HG03280 (cell line): ENCODE measurements at regions not wholly inside any gene's neighbourhood (a gene's known extent, or its start where the extent isn't known, plus 50 kb on each side); places are given as distances from the start of the nearest gene placed in this dataset.

Source experiments
- ATAC-seq: cut with Tn5 transposase; IDR thresholded peaks from one replicate; pipeline ENCODE4 v1.9.1; 2021; ENCODE audit warnings: mild to moderate bottlenecking, moderate library complexity; ENCODE audit not compliant: unreplicated experiment

DNA sequence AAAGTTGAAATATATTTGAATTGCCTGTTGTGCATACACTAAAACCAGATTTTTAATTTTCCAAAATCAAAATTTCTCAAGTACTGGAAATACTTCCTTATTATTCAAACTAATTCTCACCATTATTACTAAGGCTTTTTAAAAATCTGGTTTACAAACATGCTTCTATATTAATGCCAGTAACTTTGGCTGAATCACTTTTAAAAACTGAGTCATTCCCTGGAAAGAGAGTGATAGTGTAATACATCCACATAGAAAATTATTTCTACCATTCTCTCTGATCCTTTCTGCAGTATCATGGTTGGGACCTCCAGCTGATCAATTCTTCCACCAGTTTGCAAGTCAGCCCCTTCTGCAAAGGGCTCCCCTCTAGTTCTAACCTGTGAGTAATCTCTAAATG lies 165.3 kb upstream of the FAM241A start:
- no peak for ATAC-seq

DNA sequence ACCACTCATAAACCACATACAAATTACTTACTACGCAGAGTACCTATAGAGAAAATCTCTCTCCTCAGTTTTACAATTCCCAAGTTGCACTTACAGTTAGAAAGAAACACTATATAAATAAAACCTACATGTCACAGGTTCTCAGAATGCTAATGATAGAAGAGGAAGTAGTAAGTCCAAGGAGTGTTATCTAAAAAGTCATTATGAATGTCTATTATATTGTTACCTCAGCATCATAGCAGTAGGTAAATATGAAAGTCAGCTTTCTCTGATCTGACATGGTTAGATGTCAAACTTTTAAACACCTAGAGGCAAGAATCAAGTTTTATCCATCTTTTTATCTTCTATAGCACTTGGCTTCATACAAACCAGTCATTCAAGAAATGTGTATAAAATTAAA lies 163.2 kb upstream of the FAM241A start:
- no peak for ATAC-seq

GRCh38 chr4:111984169-111984819 lies 161.0 kb upstream of the FAM241A start:
- no peak for ATAC-seq

GRCh38 chr4:111985426-111985825 lies 159.8 kb upstream of the FAM241A start:
- ATAC-seq = no peak

DNA sequence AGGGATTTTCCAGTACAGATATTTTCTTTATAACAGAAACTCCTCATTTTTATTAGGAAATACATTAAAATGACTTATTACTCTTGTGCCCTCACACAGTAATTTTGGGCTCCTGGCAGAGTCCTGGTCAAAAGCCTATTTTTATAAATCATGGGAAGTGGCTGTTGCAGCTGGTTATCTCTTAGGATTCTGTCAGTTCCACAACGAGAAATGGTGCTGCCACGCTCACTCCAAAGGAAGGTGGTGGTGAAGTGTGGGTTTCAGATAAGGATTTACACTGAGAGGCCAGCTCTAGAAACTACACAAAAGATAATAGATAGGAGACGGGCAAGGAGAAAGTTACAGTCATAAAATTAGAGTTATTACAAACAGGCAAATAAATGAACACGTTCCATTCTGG lies 159.2 kb upstream of the FAM241A start:
- ATAC-seq = no peak

DNA sequence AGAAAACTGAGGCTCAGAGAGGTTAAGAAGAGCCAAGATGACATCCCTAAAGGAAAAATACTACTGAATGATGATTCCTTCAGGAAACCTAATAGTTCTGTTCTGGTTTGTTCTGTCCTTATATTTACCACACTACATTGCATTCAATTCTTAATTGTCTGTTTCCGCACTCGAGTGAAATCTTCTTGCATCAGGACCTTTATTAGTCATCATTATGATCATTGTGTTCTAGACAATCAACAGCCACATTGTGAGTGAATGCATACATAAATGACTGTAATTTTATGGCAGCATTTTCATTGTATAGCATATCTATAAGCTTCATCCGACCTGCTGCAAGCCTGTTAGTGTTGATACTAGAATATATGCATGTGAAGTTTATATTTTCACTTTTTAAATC lies 156.7 kb upstream of the FAM241A start:
- no peak for ATAC-seq

GRCh38 chr4:111989817-111990216 lies 155.4 kb upstream of the FAM241A start:
- ATAC-seq = no peak

DNA sequence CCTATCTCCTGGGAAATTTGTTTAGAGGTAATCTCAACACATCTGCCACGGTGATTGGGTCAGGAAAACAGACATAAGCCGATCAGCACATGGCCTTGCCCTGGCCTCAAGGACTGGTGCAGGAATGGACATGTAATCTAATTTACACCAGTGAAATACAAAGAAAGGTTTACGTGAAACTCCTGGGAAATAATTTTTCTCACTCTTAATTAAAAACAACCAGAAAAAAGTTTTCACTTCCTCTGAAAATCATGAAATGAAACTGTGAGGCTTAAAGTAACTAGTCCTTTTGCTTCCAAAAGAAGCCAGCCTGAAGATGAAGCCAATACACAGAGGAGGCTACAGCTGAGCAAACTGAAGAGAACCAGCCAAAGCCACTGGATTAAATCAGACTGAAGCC lies 154.1 kb upstream of the FAM241A start:
- ATAC-seq = peak; percentile 92

DNA sequence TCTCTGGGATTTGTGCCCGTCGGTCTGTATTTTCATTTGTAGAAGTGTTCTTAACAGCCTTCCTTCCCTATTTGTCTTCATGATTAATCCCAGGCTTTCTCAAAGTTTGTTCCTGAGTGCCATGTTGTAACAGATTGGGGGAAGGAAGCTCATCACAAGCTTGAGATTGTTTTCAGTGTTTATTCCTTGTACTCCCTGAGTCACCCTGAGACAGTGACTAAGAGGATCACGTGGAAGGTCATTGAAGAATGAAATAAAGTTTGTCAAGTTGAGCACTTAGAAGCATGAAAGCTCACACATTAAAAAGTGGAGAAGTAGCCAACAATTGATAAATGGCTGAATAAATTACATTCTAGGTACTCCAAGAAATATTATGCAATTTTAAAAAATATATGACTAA lies 153.5 kb upstream of the FAM241A start:
- peak; percentile 37 for ATAC-seq

GRCh38 chr4:111992351-111993168 lies 152.7 kb upstream of the FAM241A start:
- ATAC-seq = no peak

GRCh38 chr4:111994392-111994791 lies 150.9 kb upstream of the FAM241A start:
- ATAC-seq = no peak

DNA sequence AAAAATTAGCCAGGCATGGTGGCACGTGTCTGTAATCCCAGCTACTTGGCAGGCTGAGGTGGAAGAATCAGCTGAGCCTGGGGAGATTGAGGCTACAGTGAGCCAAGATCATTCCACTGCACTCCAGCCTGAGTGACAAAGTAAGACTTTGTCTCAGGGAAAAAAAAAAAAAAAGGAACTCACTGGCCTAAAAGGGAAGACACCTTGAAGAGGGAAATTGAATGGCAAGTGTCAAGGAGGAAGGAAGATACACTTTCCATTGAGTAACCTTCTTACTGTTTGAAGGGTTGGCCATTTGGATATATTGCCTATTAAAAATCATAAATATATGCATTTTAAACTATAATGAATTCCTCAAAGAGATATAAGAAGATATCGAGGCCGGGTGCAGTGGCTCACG lies 147.5 kb upstream of the FAM241A start:
- ATAC-seq = no peak

- no peak for ATAC-seq
These were observed 145.5 kb upstream of the FAM241A start for GRCh38 chr4:111999801-112000200.

- no peak for ATAC-seq
These were observed 144.2 kb upstream of the FAM241A start for GRCh38 chr4:112001041-112001440.

DNA sequence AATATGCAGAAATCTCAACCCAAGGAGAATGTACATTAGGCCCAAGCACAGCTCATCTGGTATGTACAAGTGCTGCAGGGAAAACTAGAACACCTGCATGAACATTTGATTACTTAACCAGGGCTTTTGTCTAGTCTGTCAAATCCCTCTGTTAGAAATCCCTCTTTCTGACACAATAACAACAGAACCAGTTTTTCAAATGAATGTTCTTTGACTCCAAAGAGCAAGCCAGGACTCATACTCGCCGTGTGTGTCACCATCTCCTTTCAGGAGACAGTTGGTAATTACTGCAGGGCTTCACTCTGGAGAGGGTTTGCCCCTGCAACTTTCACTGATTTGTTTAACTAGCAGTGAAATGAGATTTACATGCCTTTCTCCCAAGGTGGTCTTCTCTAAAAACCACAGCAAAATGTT lies 143.0 kb upstream of the FAM241A start:
- no peak for ATAC-seq

GRCh38 chr4:112003231-112003907 lies 141.9 kb upstream of the FAM241A start:
- no peak for ATAC-seq

DNA sequence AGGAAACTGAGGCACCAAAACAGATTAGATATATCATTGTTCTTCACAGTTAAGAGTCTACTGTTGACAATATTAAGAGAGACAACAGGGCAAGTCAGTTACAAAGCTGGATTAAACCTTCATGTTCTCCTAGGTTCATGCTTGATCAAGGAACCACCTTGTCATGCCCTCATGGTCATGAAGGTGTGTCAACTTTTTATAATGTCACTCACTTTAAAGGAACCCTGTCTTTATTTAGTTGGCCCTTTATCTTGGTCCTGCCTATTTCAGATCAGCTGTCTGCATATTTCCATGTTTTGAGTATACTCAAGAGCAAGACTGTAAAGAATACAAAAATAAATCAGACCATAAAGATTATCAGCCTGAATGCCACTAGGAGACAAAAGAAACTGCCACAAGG lies 140.2 kb upstream of the FAM241A start:
- ATAC-seq = no peak

DNA sequence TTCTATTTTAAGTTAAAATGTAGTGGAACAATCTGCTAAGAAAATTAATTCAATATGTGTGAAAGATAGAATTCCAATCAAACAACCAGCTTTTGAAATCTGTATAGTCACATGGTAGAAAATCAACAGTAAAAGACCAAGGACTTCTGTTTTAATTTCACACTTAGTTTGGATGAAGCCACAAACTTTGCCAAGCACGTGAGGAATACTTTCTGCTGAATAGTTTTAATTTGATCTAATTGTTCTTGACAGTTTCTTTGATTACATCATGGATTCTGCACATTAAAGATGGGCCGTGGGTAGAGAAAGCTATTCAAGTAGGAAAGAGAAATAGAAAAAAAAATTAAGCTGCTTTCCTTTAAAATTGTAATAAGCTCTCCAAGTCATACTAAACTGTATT lies 137.9 kb upstream of the FAM241A start:
- no peak for ATAC-seq

DNA sequence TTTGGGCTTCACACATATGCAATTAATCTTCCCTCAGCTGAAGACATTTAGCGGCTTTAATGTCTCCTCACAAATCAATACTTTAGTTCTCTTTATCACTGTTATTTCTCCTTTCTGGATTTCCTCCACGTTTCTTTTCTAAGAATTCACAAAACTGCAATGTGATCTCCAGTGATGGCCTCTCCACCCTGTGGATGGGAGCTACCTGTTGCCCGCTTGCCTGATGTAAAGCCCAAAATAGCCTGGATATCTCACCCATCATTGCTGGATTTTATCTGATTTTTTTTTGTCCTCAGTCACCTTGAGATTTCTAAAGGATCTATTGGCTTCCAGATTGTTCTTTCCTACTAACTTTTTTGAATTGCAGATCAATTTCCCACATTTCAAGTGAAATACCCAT lies 129.3 kb upstream of the FAM241A start:
- ATAC-seq = no peak

GRCh38 chr4:112023402-112023950 lies 121.8 kb upstream of the FAM241A start:
- no peak for ATAC-seq

- ATAC-seq = no peak
These were observed 119.2 kb upstream of the FAM241A start for GRCh38 chr4:112026058-112026457.

DNA sequence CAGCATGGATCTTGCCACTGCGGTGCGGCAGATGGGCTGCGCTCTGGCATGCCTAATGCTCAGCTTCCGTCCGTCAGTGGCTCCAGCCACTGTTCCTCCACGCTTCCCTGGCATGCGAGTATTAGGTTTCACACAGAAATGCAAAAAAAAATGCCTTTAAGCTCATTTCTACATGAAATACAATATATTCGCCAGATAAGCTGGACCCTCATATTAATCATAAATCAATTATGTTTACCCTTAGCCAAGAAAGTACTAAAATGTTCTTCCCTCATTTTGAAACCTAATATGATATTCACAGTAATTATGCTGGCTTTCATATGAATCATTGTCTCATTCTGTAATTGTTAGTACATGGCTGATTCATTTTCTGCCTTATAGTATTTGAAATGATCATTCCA lies 115.5 kb upstream of the FAM241A start:
- ATAC-seq = no peak
